Pons (tissue), 1 donor: ENCODE measurements at regions not wholly inside any gene's neighbourhood (a gene's known extent, or its start where the extent isn't known, plus 50 kb on each side); places are given as distances from the start of the nearest gene placed in this dataset.
"Not testable (repeated sequence)": the region's sequence is repeated elsewhere in the genome, so short reads cannot be mapped to it uniquely, and the experiment has no call there.

Experiments used
- DNase-seq: peaks from one replicate; pipeline ENCODE4 v3.0.0-alpha.2; 2016; ENCODE audit warnings: low spot score

DNA sequence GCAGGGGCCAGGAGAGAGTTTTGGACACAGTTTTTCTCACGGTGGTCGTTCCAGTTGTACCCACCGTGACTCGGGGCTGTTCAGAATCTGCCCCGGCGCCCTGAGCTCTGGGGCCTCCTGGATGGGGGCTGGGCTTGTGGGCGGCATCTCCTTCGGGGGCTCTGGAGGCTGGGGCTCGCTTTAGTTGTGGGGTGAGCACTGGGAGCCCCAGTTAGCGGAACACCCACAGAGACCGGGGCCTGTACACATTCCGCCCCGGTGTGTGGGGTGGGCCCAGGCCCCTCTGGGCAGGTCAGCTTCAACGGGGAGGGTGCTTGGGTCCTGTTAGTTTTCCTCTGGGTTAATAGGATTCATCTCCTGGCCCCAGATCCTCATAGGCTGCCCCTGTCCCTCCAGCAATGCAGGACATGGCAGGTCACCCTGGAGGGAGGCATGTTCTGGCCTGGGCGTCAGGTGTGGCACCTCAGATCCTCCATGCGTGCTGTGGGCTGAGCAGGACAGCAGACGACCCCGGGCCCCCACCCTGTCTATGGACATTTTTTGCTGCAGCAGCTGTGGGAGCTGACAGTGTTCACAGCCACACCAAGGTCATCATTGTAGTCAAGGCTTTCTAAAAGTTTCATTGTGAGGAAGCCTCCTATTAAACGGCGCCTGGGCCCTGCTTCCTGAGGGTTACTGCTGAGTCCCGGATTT, 393.2 kb downstream of the TMEM121 start:
- no peak for DNase-seq

DNA sequence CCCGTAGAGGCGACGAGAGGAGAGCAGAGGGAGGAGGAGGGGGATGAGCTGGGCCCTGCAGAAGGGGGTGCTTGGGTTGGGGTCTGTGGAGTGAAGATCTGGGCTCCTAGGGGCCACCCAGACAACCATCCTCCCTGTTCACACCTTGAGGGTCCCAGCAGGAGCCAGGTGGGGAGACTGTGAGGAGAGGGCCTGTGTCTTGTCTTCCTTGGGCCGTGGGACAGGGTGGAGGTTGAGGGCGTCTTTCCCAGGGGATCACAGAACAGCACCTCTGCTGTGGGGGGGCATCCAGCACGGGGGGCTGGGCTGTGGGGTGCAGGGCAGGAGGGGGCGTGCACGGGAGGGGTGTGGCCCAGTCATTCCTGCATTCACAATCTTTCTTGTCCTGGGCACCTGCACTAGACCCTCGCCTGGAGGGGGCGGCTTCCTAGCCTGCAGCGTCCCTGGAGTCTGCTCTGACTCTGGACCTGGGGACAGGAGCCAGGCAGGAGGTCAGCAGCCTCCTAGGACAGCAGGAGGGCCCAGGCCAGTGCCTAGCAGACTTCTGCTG, 393.8 kb downstream of the TMEM121 start:
- DNase-seq = not testable (repeated sequence)

DNA sequence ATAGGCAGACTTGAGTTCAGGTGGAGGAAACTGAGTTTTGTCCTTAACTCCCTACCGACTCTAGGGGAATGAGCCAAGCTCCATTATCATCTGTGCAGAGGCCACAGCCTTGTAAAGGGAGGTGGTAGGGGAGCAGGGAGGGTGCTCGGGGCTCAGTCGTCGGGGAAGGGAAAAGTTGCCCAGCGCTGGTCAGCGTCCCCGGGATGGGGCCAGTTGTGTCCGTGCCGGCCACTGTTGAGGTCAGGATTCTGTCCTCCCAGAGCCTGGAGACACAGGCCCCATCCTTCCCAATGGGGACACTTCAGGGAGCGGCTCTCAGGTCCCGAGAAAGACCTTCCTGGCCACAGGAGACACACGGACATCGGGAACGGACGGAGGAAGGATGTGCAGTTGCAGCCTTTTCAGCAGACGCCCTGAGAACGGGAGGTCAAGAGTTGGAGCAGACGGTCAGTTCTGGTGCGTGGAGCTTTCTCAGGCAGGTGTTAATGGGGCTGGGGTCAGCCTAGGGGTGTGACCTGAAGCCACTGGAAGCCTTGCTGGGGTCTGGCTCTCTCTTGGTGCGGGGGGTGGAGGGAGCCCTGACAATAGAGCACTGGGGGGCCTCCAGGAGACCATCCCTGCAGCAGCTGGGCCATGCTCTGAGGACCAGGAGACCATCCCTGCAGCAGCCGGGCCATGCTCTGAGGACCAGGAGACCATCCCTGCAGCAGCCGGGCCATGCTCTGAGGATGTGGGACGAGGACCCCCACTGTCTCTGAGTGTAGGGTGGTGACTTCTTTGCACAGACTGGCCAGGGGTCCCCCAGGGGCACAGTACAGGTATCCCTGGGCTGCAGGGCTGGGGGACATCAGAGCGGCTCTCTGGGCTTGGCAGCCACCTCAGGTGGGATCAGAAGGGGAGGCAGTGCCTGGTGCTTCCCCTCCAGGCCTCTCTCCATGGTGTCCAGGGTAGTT, 394.7 kb downstream of the TMEM121 start:
- not testable (repeated sequence) for DNase-seq

DNA sequence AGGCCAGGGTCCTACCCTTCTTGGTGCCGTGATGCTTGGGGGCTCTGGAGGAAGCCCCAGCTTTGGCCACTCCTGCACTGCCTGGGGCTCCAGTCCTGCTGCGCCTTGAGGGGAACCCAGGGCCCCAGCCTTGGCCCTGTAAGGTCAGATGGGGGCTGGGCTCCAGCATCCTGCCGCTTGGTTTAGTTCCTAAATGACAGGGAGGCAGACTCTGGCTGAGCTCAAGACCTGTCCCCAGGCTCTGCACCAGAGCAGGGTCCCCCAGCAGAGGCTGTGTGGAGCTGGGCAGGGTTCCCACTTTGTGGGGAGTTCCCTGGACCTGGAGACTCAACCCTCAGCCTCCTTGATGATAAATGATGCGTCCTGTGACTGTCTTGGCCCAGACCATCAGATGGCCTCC, 395.4 kb downstream of the TMEM121 start:
- not testable (repeated sequence) for DNase-seq

DNA sequence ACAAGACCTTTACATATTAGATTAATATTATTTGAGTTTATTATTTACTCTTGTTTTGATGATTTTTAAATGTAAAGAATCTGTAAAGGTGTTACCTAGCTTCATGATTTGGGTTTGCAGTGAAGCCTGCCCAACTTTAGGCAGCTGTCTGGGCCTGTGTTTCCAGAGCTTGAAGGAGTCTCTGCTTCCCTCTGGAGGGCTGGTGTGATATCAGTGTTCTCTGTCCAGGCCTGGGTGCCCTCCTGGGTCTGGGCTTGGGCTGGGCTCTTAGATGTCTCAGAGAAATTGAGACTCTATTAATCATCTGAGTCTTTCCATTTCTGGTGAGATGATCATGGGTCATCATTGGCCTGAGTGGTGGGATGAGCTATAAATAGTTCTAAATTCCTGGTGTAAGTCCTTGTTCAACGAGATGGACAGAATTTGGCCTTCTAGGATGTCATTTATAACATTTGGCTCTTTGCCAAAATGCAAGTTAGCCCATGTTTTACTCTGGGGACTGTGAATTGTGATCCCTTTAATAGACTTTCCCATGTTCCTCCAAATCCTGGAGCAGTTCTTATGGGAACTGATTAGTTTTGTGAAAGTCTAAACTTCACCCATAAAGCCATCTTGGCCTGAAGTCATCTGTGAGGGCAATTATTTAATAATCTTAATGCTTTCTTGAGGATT, 397.3 kb downstream of the TMEM121 start:
- not testable (repeated sequence) for DNase-seq

DNA sequence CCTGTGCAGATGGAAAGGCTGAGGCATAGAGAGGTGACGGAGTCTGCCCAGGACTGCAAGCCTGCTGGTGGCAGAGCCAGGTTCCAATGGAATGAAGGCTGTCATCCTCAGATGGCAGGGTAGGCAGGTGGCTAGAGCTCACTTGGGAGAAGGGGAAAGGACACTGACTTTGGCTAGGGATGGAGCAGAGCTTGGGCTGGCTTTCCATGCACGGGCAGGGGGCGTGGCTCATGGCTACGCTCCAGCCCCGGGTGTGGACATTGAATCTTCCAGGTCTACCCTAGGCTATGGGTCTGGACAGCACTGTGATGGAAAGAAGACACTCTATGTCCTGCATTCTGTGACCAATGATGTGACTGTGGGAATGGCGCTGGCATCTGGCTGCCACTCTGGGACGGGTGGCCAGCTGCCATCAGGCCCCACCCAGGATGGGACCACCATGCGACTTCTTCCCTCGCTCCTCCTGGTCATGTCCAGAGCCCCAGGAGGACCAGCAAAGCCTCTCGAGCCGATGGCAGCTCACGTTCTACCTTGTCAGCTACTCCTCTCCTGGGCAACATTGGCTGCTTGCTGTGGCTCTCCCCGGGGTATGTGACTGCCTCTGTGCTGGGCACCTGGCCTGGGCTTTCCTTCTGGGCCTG, 398.7 kb downstream of the TMEM121 start:
- no peak for DNase-seq

DNA sequence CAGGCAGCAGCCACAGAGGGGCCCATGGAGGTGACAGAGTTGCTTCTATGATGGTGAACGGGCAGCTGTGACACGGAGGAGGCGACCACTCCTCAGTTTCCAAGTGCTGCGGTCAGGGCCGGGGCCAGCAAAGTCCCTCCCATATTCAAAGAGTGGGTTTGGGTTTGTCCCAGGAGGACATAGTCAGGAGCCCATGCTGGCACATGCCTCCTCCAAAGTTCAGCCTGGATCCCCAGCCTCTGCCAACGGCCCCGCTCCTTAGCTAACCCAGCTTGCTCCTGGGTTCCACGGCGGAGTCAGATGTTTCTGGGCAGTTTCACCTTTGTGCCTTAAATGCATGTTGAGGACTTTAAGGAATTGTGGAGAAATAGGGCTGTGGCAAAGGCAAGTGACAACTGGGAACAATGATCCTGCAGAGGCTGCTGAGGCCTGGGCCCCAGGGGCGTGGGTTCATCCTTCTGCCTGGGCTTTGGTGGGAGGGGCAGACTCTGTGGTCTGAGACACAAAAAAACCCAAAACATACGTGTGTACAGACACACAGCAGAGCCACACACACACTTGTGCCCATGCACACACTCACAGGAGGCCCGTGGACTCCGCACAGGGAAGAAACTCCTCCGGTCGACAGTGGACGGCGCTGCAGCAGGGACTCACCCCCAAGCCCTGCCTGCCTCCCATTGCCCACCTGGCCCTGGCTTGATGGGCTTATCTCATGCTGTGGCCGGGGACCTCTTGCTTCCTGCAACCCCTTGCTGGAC, 399.4 kb downstream of the TMEM121 start:
- DNase-seq = no peak

DNA sequence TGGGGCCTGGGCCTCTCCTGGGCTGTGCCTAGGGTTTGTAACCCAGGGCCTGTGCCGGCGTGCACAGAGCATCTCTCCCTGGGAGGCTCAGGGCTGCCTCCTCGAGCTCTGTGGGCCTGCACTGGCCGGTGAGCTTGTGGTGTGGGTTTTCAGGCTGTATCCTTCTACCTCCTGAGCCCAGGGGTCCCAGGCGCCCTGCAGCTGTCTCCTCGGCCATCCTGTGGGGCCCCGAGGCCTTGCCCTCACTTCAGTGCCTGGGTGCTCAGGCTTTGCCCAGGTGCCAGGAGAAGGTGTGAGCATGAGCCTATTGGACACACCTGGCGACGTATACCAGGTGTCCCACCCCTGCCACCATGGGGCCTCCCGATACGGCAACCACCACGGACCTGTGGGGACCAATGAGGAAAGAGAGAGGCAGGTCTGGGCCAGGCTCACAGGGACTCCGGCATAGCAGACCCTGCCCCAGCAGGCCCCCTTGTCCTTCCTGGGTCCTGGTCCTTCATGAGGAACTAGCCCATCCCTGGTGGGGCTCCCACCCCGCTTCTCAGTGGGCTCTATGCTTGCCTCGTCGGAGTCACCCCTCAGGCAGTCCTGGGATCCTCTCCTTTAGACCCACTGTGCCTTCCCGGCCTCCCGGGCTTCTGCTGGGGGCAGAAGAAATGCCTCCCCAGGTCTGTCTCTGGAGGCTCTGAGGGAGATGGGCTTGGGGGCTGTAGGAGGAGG, 400.2 kb downstream of the TMEM121 start:
- DNase-seq = no peak

DNA sequence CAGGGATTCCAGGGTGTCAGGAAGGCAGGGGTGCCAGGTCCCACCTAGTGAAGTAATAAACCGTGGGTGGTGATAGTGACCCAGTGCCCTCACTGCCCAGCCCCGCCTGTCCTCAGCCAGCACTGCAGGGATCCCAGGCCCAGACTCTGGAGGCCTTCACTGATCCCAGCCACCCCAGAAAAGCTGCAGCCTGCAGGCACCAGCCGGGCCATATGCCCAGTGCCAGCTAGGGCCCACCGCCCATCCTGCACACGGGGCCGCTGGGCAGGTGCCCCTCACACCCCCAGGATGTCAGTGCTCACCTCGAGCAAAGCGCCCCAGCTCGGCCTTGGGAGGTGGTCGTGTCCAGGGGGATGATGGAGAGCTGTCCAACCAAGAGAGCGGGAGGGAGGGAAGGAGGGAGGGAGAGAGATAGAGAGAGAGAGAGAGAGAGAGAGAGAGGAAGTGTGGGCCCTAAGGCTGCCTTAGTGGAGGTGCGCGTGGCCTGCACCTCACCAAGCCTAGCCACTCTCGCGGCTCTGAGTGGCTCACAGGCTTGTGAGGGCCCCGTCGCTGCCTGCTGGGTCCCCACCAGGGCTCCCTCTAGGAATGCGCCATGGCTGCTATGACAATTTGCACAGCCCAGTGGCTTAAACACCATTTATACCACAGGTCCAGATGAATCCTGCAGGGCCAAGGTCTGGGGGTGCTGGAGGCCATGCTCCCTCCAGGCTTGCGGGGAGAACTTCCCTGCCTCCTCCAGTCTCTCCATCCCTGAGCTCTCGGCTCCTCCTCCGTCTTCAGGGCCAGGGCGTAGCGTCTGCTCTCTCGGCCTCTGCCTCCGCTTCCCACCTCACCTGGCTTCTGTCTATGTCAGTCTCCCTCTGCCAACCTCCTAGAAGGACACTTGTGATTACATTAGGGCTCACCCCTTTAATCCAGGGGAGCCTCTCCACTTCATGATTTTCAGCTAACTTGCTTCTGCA, 401.0 kb downstream of the TMEM121 start:
- no peak for DNase-seq

DNA sequence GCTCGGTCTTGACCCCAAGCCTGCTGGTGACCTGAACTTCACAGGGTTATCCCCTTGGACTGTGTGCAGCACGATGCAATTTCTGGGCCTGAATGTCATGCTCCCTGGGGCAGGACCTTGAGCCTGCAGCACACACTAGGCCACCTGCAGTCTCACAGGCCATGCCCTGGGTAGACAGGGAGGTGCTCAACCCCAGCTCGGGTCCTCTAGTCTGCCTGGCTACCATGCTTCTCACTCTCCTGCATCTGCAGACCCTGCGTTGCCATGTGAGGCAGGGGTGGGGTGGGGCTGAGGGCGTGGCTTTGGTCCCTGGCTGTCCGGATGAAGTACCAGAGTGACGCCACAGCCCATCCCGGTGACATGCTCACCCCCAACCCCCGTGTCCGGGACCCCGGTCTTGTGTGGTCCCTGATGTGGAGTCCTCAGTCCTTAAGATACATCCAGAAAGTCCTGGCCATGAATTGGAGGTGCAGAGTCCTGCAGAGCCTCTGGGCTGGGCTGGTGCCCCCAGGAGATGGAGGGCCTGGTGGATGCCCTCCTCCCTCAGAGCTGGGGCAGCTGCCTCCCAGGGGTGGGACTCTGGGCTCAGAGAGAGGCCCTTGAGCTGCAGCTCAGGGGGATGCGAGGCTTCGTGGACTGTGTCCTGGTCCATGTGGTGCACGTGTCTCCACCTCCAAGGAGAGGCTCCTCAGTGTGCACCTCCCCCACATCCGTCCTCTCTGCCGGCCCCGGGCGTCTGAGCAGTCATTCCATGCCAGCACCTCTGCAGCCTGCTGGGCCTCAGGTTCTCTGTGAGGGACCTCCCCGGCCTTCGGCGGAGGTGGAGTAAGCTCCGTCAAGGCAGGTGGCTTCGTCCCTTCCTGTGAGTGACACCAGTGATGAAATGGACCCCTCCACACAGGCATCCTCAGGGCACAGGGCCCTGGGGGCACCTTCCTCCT, 402.1 kb downstream of the TMEM121 start:
- not testable (repeated sequence) for DNase-seq

DNA sequence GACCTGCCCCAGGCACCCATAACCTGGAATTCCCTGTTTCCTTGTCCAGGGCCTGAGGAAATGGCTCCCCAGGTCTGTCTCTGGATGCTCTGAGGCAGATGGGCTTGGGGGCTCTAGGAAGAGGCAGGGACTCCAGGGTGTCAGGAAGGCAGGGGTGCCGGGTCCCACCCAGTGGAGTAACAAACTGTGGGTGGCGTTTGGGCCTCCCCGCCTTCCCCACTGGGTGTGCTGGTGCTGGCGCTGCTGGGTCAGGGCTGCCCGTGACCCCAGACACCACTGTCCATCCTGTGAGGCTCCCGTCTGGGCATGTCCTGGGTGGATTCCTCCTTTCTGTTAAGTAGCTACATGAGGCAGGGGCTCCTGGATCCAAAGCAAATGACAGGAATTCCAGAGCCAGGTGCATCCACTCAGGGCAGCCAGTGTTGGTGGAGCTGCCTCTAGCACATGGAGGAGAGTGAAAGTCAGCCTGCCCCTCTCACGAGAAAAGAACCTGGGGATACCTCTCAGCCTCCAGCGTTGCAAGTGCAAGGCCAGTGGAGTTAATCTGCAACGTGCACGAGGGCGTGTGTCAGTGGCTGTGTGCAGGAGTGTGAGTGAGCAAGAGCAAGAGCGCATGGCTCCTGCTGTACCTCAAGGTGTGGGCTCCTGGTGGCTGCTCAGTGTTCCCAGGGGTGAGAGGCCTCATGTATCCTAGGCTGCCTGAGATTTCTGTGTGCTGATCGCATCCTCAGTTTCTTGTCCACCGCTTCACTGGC, 403.1 kb downstream of the TMEM121 start:
- no peak for DNase-seq

DNA sequence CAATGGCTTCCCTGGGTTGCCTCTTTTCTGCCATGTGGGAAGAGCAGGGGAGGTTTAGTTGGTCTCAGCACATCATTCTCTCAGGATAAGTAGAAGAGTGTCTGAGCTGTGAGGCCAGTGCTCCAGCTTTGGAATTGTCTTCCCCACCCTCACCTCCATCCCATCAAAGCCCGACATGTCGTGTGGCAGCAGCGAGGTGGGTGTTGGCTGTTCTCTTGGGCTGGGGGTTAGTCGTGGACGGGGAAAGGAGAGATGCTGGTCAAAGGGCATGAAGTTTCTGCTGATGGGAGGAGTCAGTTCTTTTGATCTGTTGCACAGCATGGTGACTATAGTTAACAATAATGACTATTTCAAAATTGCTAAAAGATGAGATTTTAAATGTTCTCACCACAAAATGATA, 404.2 kb downstream of the TMEM121 start:
- DNase-seq = no peak

DNA sequence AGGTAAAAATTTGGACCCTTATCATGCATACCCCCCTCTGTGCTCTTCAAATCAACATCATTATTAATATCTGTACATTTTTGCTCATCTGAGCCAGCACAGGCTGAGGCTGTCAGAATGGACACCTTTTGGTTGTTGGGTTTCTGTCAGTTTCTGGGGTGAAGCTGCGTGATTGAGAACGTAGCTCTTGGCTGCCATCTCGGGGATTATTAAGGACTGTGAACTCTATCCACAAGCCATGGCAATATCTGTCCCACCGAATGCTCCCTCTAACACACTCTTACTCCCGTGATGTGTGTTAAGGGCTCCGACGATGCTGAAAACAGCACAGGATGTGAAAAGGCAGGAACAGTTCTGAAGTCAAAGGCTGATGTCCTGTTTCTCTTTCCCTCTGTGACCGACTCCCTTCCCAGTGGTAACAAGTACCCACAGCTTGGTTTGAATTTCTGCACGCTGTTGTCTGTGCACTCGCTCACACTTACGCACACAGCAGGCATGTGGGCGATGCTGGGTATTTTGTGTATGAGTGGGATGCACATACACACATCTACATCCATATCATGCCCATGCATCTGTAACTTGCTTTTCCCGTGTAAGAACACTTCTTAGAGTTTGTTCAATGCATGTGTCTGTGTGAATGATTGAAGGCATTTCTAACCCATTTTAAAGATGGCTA, 405.6 kb downstream of the TMEM121 start:
- DNase-seq = no peak

DNA sequence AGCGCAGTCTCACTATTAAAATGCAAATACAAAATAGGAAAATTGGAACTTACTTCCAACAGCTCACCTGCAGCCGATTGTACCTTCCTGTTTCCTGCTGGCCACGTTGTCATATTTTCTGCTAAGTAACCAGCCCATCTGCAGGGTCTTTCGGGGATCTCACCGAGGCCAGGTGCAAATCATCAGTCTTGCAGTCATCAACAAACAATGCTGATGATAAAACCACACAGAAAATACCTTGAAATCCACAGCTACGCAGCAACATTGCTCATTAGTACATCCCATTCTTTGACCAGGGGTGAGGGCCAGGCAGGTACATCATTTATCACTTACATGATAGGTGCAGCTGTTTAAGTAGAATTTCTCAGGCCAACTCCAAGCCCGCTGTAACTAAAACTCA, 406.9 kb downstream of the TMEM121 start:
- DNase-seq = no peak

DNA sequence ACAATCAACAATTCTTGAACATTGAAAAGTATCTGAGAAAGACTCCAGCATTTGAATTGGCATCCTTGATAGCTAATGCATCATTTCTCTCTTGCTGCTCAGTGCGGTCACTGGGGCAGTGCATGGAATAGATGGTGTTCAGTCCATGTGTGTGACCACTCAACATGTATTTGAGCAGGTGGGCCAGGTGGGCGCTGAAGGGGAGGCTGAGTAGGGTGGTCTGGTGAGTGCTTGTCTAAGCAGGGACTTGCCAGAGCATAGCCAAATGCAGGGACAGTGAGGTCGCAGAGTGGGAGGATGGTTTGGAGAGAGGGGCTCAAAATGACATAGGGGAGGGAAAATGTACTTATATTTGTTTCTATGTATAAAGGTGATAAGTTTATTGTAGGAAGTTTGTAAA, 409.0 kb downstream of the TMEM121 start:
- no peak for DNase-seq

DNA sequence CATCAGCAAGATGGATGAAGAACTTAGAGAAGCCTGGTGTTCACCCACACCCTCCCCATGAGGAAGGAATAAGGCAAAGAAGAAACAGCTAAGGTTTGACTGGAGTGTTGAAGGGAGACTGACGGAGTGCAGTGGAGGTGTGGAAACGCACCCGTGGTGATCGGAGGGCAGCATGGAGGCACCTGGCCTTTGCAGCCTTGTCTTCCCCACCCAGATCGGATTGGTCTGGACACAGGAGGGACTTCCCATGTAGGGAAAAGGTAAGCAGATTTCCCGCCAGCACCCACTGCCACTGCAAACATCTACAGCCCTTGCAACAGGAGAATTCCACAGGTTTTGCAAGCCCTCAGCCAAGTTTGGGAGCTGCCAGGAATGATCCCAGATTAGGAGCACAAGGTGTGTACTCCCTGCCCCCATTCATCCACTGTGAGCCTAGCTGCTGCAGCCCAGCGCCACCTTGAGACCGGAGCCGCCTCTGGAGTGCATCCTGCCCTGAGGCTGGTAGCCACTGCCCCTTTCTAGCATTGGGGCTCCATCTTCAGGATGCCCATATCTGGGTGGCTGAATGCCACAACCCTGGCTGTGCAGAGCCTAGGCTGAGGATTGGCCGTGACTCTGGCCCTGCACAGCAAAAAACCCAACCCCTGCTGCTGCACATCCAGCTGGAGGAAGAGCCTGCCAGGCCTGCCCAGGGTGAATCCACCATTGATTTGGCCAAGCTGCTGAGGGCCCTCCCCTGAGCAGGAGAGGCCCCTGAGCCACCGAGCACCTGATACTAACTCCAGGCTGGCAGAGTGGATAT, 411.1 kb downstream of the TMEM121 start:
- no peak for DNase-seq
